Stomach (tissue), 4 donors: ENCODE measurements at regions not wholly inside any gene's neighbourhood (a gene's known extent, or its start where the extent isn't known, plus 50 kb on each side); places are given as distances from the start of the nearest gene placed in this dataset.

Experiments
- POLR2A ChIP-seq, 4 donors: fragments of 450-650 bp; IDR thresholded peaks; one replicate each; pipeline ENCODE4 v1.6.1; 2016; ENCODE audit warnings: antibody characterized with exemption in 4 of 4, control low read depth in 2 of 4, mild to moderate bottlenecking in 1 of 4, moderate library complexity in 1 of 4
- TF ChIP-seq, protein P1 (sequence below), 7 experiments: fragments of 450-650 bp in 4 of 7; fragments of 200-600 bp in 3 of 7; sonication (generic) in 3 of 7; IDR thresholded peaks; one replicate each; pipeline ENCODE4 v1.5.1; 2016 to 2019; ENCODE audit warnings: antibody characterized with exemption in 7 of 7, control low read depth in 2 of 7, mild to moderate bottlenecking in 1 of 7

DNA sequence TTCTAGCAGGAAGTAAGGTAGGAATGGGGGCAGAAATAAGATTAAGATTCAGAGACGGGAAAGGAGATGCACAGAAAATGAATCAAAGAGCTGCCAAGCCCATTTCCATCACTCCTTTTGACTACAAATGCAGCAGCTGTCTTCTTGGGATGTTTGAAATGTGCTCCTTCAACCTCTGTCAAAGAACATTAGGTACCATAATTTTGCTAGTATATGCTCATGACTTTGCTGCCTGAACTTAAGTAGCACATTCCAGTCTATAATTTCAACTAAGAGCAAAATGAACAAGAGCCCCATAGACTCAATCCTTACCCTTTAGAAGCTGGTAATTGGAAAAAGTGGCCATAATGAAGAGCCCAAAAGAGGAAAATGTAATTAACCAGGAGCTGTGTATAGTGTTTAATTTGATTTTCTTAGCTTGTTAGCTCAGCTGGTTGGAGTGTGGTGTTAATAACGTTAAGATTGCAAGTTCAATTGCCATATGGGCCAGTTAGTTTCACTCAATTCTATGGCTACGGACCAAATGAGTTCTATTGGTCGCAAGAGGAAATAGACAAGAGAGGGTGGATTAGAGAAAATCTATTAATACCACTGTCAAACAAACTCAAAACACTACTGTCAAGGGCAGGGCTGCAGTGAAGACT lies 349.9 kb downstream of the ZBBX start:
- TF ChIP-seq, protein P1, sequence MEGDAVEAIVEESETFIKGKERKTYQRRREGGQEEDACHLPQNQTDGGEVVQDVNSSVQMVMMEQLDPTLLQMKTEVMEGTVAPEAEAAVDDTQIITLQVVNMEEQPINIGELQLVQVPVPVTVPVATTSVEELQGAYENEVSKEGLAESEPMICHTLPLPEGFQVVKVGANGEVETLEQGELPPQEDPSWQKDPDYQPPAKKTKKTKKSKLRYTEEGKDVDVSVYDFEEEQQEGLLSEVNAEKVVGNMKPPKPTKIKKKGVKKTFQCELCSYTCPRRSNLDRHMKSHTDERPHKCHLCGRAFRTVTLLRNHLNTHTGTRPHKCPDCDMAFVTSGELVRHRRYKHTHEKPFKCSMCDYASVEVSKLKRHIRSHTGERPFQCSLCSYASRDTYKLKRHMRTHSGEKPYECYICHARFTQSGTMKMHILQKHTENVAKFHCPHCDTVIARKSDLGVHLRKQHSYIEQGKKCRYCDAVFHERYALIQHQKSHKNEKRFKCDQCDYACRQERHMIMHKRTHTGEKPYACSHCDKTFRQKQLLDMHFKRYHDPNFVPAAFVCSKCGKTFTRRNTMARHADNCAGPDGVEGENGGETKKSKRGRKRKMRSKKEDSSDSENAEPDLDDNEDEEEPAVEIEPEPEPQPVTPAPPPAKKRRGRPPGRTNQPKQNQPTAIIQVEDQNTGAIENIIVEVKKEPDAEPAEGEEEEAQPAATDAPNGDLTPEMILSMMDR (IDR thresholded peaks at IDR 0.05) = no peak
- TF ChIP-seq POLR2A (IDR thresholded peaks at IDR 0.05) = no peak
